ENCODE measurements at regions not wholly inside any gene's neighbourhood (a gene's known extent, or its start where the extent isn't known, plus 50 kb on each side); places are given as distances from the start of the nearest gene placed in this dataset.

DNA sequence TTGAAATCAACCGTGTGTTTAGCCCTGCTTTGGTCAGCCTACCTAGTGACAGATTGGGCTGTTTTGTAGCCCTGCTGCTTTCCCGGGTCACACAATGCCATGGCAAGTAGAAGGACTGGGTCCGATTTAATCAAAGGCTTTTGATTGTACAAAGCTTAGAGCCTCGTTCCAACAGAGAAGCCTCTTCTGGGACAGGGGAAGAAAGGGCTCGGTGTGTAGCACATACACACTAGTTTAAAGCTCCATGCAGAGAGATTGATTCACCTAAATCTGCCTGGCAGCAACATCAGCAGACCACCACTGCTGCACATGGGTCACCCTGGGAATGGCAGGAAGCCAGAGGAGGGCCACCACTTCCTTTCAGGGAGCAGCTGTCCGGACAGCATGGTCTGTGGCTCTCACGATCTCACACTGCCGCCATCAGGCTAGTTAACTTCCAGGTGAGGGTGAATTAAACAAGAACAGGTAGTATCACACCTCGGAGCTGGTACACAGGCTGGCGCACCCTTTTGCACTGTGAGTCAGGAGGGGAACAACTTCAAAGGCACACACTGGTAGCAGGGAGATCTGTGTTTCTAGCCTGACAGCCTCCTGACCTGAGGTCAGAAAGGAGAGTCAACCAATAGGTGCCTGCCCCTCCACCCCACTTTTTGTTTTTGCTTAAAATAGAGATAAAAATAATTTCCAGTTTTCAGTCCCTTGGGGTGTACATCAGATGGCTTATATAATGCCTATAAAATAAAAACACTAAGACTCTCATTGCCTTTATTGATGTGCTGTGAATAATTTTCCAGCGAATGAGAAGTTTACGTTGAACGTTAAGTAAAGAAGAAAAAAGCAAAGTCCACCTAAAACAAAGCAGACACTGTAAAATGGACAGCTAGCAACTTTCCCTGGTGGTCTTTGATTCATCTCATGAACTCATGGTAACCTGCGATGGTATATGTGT is 108.5 kb downstream of the CDCA7 start (continued):
- TF ChIP-seq ZNF205 (CRISPR knock-in tag; IDR thresholded peaks at IDR 0.05) (0 out of 2 replicates have a peak, but pooled peaks have one; percentile 16), PHF8 (CRISPR knock-in tag; IDR thresholded peaks at IDR 0.05) (peak; percentile 29; the same call in 1 of the 2 replicates), REPIN1 (CRISPR knock-in tag; IDR thresholded peaks at IDR 0.05; ENCODE audit: borderline replicate concordance, low read depth) (peak; percentile 74; the same call in 1 of the 2 replicates), KDM6A (CRISPR knock-in tag; IDR thresholded peaks at IDR 0.05; ENCODE audit: low read depth) (peak; percentile 48; the same call in 1 of the 2 replicates), ZNF646 (CRISPR knock-in tag; IDR thresholded peaks at IDR 0.05) (0 out of 2 replicates have a peak, but pooled peaks have one; percentile 16), ZNF446 (CRISPR knock-in tag; IDR thresholded peaks at IDR 0.05) (no peak), ZNF337 (CRISPR knock-in tag; IDR thresholded peaks at IDR 0.05; ENCODE audit: borderline replicate concordance, low read depth) (no peak), MATR3 (CRISPR knock-in tag; IDR thresholded peaks at IDR 0.05) (no peak), ZSCAN21 (CRISPR knock-in tag; IDR thresholded peaks at IDR 0.05; ENCODE audit: borderline replicate concordance) (peak; percentile 57; the same call in 1 of the 2 replicates), NONO (IDR thresholded peaks at IDR 0.05) (no peak), NONO (CRISPR knock-in tag; conservative IDR thresholded peaks at IDR 0.05) (no peak), ZNF572 (CRISPR knock-in tag; IDR thresholded peaks at IDR 0.05) (0 out of 2 replicates have a peak, but pooled peaks have one; percentile 44), ZSCAN22 (CRISPR knock-in tag; IDR thresholded peaks at IDR 0.05) (peak; percentile 94), ATF7 (IDR thresholded peaks at IDR 0.05) (no peak), ATF7 (CRISPR knock-in tag; IDR thresholded peaks at IDR 0.05) (0 out of 2 replicates have a peak, but pooled peaks have one; percentile 35)
- TF ChIP-seq, protein P1, sequence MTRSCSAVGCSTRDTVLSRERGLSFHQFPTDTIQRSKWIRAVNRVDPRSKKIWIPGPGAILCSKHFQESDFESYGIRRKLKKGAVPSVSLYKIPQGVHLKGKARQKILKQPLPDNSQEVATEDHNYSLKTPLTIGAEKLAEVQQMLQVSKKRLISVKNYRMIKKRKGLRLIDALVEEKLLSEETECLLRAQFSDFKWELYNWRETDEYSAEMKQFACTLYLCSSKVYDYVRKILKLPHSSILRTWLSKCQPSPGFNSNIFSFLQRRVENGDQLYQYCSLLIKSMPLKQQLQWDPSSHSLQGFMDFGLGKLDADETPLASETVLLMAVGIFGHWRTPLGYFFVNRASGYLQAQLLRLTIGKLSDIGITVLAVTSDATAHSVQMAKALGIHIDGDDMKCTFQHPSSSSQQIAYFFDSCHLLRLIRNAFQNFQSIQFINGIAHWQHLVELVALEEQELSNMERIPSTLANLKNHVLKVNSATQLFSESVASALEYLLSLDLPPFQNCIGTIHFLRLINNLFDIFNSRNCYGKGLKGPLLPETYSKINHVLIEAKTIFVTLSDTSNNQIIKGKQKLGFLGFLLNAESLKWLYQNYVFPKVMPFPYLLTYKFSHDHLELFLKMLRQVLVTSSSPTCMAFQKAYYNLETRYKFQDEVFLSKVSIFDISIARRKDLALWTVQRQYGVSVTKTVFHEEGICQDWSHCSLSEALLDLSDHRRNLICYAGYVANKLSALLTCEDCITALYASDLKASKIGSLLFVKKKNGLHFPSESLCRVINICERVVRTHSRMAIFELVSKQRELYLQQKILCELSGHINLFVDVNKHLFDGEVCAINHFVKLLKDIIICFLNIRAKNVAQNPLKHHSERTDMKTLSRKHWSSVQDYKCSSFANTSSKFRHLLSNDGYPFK (CRISPR knock-in tag; IDR thresholded peaks at IDR 0.05; ENCODE audit: borderline replicate concordance), result peak; percentile 56; the same call in 1 of the 2 replicates
- TF ChIP-seq, protein P2, sequence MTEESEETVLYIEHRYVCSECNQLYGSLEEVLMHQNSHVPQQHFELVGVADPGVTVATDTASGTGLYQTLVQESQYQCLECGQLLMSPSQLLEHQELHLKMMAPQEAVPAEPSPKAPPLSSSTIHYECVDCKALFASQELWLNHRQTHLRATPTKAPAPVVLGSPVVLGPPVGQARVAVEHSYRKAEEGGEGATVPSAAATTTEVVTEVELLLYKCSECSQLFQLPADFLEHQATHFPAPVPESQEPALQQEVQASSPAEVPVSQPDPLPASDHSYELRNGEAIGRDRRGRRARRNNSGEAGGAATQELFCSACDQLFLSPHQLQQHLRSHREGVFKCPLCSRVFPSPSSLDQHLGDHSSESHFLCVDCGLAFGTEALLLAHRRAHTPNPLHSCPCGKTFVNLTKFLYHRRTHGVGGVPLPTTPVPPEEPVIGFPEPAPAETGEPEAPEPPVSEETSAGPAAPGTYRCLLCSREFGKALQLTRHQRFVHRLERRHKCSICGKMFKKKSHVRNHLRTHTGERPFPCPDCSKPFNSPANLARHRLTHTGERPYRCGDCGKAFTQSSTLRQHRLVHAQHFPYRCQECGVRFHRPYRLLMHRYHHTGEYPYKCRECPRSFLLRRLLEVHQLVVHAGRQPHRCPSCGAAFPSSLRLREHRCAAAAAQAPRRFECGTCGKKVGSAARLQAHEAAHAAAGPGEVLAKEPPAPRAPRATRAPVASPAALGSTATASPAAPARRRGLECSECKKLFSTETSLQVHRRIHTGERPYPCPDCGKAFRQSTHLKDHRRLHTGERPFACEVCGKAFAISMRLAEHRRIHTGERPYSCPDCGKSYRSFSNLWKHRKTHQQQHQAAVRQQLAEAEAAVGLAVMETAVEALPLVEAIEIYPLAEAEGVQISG (CRISPR knock-in tag; IDR thresholded peaks at IDR 0.05), result 0 out of 2 replicates have a peak, but pooled peaks have one; percentile 41

All from HepG2 (cell line).